Body of pancreas (tissue), 4 donors: ENCODE measurements at regions not wholly inside any gene's neighbourhood (a gene's known extent, or its start where the extent isn't known, plus 50 kb on each side); places are given as distances from the start of the nearest gene placed in this dataset.

Experiments
- ATAC-seq: fragments of 150-250 bp; one replicate; pipeline ENCODE4 v1.9.1; 2016
- DNase-seq, 4 donors: peaks; one replicate each; pipeline ENCODE4 v3.0.0-alpha.2; 2019
- H3K27ac ChIP-seq, 4 donors: fragments of 200-600 bp; sonication (generic); 1 replicate in 3 of 4; 2 replicates in 1 of 4; pipeline versions ENCODE4 v1.5.1 to v1.6.1; 2016 to 2019; ENCODE audit warnings: mild to moderate bottlenecking in 1 of 4, mixed read lengths in 1 of 4, moderate library complexity in 1 of 4
- H3K27me3 ChIP-seq, 2 donors: fragments of 200-600 bp; sonication (generic); one replicate each; pipeline ENCODE4 v1.6.0; 2016; ENCODE audit warnings: mild to moderate bottlenecking in 1 of 2
- H3K36me3 ChIP-seq, 2 donors: fragments of 200-600 bp; sonication (generic); replicated peaks in 1 of 2; 2 replicates each; pipeline ENCODE4 v1.5.1; 2016; ENCODE audit warnings: low read depth in 2 of 2; ENCODE audit not compliant: insufficient read depth in 1 of 2
- H3K4me1 ChIP-seq: fragments of 200-600 bp; sonication (generic); one replicate; pipeline ENCODE4 v1.6.0; 2016
- H3K4me3 ChIP-seq, 2 donors: fragments of 200-600 bp; sonication (generic); 1 replicate in 1 of 2; 2 replicates in 1 of 2; pipeline ENCODE4 v1.5.1; 2016 to 2019
- H3K9me3 ChIP-seq, 3 donors: fragments of 200-600 bp; sonication (generic); 1 replicate in 2 of 3; 2 replicates in 1 of 3; pipeline ENCODE4 v1.5.1; 2016
- POLR2A ChIP-seq, 3 donors: fragments of 450-650 bp; IDR thresholded peaks; one replicate each; pipeline ENCODE4 v1.6.1; 2016; ENCODE audit warnings: antibody characterized with exemption in 3 of 3, mild to moderate bottlenecking in 2 of 3
- WGBS, 2 donors: methylation state at CpG; one replicate each; pipeline ENCODE4 v1.1.5; 2017; 5-methylcytosine and 5-hydroxymethylcytosine counted together
- intact Hi-C: fragments of 100-400 bp; cut with DNase I; formaldehyde crosslinking; loops from one replicate; pipeline ENCODE4 v1.15.1; 2023
- TF ChIP-seq, protein P1 (sequence below), 7 experiments: fragments of 450-650 bp in 4 of 7; fragments of 200-600 bp in 3 of 7; sonication (generic) in 3 of 7; IDR thresholded peaks; one replicate each; pipeline ENCODE4 v1.5.1; 2016 to 2019; ENCODE audit warnings: antibody characterized with exemption in 7 of 7

DNA sequence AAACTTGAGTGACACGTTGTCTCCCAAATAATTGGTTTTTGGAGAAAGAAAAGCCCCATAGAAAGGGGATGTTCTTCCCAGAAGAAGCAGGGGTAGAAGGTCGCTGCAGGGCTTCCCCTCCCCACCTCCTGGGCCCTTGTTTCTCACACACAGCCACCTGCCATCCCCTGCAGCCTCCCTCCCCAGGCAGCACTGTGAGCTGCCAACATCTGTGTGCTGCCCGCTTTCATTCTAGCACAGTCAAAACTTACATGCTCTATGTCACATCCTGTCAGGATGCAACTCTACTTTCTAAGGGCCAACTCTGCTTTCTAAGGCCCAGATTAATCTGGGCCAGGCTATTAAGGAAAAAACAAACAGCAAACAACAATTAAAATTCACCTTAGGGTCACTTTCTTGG, 309.4 kb upstream of the ZC3H12C start:
- no peaks in the 10 kb centered on the region for H3K36me3 ChIP-seq
- intact Hi-C loops: no loop called here
- DNase-seq (no peak), ATAC-seq (no peak)
- no peaks in the 10 kb centered on the region for H3K27me3 ChIP-seq
- H3K27ac ChIP-seq: peak overlapping the region in 1 of 4 donors; percentile 2
- no peak overlapping the region for H3K4me3 ChIP-seq
- H3K9me3 ChIP-seq: no peaks in the 10 kb centered on the region
- no peak for TF ChIP-seq POLR2A (IDR thresholded peaks at IDR 0.05)
- TF ChIP-seq, protein P1, sequence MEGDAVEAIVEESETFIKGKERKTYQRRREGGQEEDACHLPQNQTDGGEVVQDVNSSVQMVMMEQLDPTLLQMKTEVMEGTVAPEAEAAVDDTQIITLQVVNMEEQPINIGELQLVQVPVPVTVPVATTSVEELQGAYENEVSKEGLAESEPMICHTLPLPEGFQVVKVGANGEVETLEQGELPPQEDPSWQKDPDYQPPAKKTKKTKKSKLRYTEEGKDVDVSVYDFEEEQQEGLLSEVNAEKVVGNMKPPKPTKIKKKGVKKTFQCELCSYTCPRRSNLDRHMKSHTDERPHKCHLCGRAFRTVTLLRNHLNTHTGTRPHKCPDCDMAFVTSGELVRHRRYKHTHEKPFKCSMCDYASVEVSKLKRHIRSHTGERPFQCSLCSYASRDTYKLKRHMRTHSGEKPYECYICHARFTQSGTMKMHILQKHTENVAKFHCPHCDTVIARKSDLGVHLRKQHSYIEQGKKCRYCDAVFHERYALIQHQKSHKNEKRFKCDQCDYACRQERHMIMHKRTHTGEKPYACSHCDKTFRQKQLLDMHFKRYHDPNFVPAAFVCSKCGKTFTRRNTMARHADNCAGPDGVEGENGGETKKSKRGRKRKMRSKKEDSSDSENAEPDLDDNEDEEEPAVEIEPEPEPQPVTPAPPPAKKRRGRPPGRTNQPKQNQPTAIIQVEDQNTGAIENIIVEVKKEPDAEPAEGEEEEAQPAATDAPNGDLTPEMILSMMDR (IDR thresholded peaks at IDR 0.05): no peak
- WGBS, 2 donors: 55 to 58% methylated on average over 3 of the region's 3 CpGs
- H3K4me1 ChIP-seq: no peaks in the 10 kb centered on the region

DNA sequence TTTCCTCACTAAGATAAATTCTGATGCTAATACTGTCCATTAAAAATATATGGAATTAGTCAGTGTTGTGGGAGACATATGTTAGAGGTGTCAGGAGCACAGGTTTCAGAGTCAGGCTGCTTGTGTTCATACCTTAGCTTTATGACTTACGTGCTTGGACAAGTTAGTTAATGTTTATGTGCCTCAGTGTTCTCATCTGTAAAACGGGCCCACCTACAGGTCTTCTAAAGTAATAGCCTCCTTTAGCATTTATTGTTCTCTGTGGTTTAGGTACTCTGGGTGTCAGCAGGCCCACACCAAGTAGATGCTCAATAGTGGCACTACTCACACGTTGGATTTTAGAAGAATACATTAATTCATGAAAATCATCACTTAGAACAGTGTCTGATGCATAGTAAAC, 308.7 kb upstream of the ZC3H12C start:
- H3K4me1 ChIP-seq: no peaks in the 10 kb centered on the region
- ATAC-seq (no peak), DNase-seq (no peak)
- 60 to 62% methylated on average over 3 of the region's 3 CpGs for WGBS, 2 donors
- H3K27ac ChIP-seq: peak overlapping the region in 1 of 4 donors; percentile 48
- no peaks in the 10 kb centered on the region for H3K36me3 ChIP-seq
- no peaks in the 10 kb centered on the region for H3K27me3 ChIP-seq
- H3K4me3 ChIP-seq: no peak overlapping the region
- H3K9me3 ChIP-seq: no peaks in the 10 kb centered on the region
- TF ChIP-seq, protein P1 (IDR thresholded peaks at IDR 0.05): no peak
- TF ChIP-seq POLR2A (IDR thresholded peaks at IDR 0.05): no peak
- intact Hi-C loops: no loop called here

DNA sequence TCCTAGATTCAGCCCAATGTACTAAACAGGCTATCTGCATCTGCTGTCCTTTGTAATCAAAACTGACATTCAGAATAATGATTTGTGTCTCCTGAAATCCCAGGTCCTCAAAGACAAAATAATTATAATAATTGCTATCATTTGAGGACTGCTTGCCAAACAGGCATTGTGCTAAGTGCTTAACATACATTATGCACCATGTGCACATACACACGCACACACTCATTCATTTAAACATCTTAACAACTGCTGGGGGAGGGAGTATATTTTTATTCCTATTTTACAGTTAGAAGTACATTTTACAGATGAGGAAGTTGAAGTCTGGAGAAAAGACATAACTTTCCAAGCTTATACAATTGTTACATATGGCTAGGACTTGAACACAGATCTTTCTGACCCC, 308.0 kb upstream of the ZC3H12C start:
- intact Hi-C loops: no loop called here
- ATAC-seq: no peak
- Histone ChIP-seq H3K27ac (peak overlapping the region in 3 of 4 donors; percentile 17 to 52 (median 48)), H3K27me3 (no peaks in the 10 kb centered on the region), H3K4me3 (no peak overlapping the region), H3K9me3 (no peaks in the 10 kb centered on the region), H3K36me3 (no peaks in the 10 kb centered on the region), H3K4me1 (no peaks in the 10 kb centered on the region)
- WGBS, 2 donors: 90% methylated on average over 1 of the region's 1 CpG
- TF ChIP-seq POLR2A (IDR thresholded peaks at IDR 0.05): no peak
- DNase-seq: no peak

DNA sequence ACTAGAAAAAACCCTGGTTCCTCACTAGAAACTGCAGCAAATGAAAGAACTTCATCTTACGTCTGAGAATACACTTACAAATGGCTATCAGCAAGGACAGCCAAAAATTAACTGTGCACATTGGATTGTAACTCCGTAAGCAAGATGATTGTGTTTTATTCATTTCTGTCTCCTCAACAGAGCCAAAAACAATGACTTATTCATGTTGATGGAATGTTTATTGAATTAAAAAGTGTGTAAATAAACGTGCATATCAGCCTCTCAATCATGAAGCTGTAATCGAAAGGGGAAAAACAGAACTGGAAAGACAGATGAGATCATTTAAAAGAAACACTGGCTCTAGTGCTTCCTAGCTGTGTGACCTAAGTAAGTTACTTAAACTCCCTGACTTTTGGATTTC, 307.5 kb upstream of the ZC3H12C start:
- TF ChIP-seq, protein P1 (IDR thresholded peaks at IDR 0.05): no peak
- TF ChIP-seq POLR2A (IDR thresholded peaks at IDR 0.05): no peak
- ATAC-seq: peak; percentile 84
- 13 to 20% methylated on average over 4 of the region's 4 CpGs for WGBS, 2 donors

DNA sequence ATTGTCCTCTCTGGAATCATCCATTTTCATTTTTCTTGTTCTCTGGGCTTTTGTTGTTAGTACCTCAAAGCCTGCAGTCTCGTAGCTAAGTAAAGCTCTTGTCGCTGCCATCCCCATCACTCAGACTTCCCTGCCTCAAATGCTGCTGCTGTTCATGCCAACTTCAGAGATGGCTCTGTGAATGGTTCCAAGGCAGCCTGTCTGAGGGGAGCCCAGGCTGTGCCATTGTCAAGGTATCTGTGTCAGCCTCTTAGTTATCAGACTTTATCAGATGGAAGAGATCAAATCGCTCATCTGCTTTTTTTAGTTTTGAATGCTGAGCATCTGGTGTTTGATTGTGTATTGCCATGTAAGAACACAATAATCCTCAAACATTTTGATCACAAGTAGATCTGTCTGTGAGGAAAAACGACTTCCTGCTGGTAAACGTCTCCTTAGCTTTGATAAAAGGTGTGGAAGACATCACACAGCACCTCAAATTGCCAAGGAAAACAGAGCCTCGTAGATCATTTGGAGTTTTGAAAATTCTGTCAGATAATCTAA, 304.2 kb upstream of the ZC3H12C start:
- Histone ChIP-seq H3K27me3 (no peaks in the 10 kb centered on the region), H3K4me3 (no peak overlapping the region), H3K27ac (no peak overlapping the region), H3K4me1 (peaks cover under 1% of the 10 kb centered on the region), H3K9me3 (no peaks in the 10 kb centered on the region), H3K36me3 (no peaks in the 10 kb centered on the region)
- TF ChIP-seq, protein P1 (IDR thresholded peaks at IDR 0.05): no peak
- no peak for TF ChIP-seq POLR2A (IDR thresholded peaks at IDR 0.05)
- ATAC-seq (no peak), DNase-seq (no peak)
- 48 to 59% methylated on average over 6 of the region's 6 CpGs for WGBS, 2 donors
- intact Hi-C loops: no loop called here

More for the DNA sequence above, 307.5 kb upstream of the ZC3H12C start:
- Histone ChIP-seq H3K27me3 (no peaks in the 10 kb centered on the region), H3K4me1 (no peaks in the 10 kb centered on the region), H3K4me3 (no peak overlapping the region), H3K27ac (peak overlapping the region in 3 of 4 donors; percentile 17 to 52 (median 48)), H3K36me3 (no peaks in the 10 kb centered on the region), H3K9me3 (no peaks in the 10 kb centered on the region)
- no peak for DNase-seq
- intact Hi-C loops: no loop called here
